Cardiac fibroblast (primary cell): ENCODE measurements at regions not wholly inside any gene's neighbourhood (a gene's known extent, or its start where the extent isn't known, plus 50 kb on each side); places are given as distances from the start of the nearest gene placed in this dataset.

ENCODE experiments used
- DNase-seq, 2 donors: peaks; one replicate each; pipeline versions ENCODE4 v3.0.0 to v3.0.0-alpha.2; 2010; ENCODE audit warnings: low read depth in 2 of 2
- H3K4me3 ChIP-seq, 2 donors: replicated peaks in 1 of 2; 1 replicate in 1 of 2; 2 replicates in 1 of 2; pipeline ENCODE4 v1.5.1; 2011; ENCODE audit warnings: low read depth in 2 of 2, low read length in 2 of 2, mild to moderate bottlenecking in 2 of 2, moderate library complexity in 1 of 2
- CTCF ChIP-seq: IDR thresholded peaks from one replicate; pipeline ENCODE4 v1.5.1; 2011; ENCODE audit warnings: low read depth, mild to moderate bottlenecking, low read length, inconsistent platforms

DNA sequence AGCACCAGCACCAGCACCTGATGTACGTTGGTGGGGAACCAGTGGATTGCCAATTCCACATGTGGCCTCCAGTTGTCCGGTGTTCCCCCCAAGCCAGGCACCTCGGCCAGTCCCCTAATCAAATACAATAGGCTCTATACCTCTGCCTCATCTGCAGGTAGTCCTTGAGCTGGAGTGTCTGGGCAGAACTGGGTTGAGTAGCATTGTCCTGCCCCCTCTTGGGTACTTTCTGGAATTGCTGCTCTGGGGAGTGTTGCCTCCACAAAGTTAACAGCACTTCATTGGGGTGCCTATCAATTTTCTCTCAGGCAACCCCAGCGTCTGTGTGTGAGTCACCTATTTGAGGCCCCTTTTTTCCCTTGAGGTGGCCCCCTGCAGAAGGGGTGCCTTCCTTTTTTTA lies 413.0 kb upstream of the LARGE1 start:
- no peak for TF ChIP-seq CTCF
- DNase-seq: no peak
- H3K4me3 ChIP-seq: no peak overlapping the region

DNA sequence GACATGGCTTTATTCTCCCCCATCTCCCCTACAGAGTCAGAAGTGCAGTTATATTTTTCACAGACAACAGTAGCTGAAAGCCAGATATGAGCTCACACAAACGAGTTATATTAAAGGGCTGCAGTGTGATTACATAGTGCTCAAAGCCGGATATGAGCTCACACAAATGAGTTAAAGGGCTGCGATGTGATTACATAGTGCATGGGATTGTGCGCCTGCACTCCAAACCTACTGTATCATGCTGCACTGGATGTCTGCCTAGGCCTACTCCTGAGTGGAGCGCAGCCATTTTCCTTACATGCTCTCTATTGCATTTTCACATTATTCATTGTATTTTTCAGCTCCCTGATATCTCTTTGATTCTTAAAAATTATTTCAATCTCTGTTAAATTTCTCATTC lies 414.6 kb upstream of the LARGE1 start:
- no peak overlapping the region for H3K4me3 ChIP-seq
- TF ChIP-seq CTCF: no peak
- no peak for DNase-seq

- no peak for TF ChIP-seq CTCF
- no peak overlapping the region for H3K4me3 ChIP-seq
- no peak for DNase-seq
Observed at GRCh38 chr22:34344702-34345101, 424.4 kb upstream of the LARGE1 start.

DNA sequence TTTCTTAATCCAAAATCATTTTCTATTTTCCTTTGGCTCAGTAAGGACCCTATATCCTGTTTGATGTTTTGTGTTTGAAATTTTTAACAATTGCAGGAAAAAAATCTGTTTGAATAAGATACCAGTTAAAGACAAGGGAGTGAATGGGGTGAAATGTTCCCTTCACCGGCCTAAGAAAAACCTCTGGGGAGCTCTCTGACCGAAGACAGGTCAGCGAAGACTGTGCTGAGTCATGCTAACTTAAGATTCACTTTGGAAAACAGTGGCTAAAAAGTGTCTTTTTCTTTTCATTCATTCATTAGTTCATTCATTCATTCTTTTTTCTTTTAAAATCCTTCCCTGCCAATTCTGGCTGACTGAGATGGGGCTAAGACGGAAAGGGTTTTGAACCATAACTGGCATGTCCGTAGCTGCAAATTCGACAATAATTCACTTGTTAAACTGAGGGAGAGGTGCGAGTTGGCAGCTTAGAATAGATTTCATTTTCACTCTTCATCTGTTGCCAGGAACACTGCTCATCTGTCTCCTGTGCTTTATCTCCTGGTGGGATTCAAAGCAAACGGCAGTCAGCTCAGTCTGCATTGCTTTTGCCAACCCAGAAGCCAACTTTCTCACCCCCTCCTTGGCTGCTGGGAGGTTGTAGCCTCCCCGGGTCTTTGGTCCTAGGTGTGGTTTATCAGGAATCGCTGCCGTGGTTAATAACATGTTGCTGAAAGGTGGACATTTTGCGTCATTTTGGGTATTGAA lies 434.0 kb upstream of the LARGE1 start:
- no peak for DNase-seq
- TF ChIP-seq CTCF: no peak
- no peak overlapping the region for H3K4me3 ChIP-seq

DNA sequence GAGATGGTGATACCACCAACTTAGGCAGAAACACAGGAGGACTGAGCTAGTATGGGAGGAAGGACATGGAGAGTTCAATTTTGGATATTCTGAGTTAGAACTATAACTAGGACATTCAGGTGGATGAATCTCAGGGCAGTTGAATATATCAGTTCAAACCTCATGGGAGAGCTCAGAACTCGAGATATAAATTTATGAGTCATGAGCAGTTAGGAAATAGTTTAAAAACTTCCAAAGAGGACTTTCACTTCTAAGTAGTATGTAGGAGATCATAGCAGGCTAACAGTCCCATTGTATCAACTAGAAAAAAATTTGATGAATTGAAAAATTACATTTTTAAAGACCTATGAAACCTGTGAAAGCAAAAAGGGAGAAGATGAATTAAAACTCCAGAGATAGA lies 436.2 kb upstream of the LARGE1 start:
- H3K4me3 ChIP-seq: no peak overlapping the region
- no peak for DNase-seq
- TF ChIP-seq CTCF: no peak

DNA sequence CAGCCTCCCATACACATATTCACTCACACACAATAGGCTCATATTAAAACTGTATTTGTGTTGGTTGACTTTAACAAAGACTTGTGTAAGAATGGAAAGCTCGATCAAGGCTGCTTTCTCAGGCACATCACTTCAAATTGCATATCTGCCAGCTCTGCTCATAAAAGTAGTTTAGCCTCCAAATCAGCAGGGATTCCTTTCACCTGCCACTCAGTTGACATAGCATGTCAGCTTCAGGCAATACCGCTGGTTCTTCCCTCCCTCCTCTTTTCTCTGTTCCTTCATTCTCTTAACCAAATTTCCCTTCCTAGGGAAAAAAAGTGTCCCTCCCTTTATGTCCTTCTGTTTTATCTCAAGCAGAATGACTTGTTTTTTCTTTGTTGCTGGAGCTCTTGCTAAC lies 450.4 kb upstream of the LARGE1 start:
- H3K4me3 ChIP-seq: no peak overlapping the region
- DNase-seq: no peak
- no peak for TF ChIP-seq CTCF

- no peak overlapping the region for H3K4me3 ChIP-seq
- DNase-seq: no peak
- TF ChIP-seq CTCF: no peak
Observed at GRCh38 chr22:34379825-34380224, 459.5 kb upstream of the LARGE1 start.
